ENCODE measurements at regions not wholly inside any gene's neighbourhood (a gene's known extent, or its start where the extent isn't known, plus 50 kb on each side); places are given as distances from the start of the nearest gene placed in this dataset.

DNA sequence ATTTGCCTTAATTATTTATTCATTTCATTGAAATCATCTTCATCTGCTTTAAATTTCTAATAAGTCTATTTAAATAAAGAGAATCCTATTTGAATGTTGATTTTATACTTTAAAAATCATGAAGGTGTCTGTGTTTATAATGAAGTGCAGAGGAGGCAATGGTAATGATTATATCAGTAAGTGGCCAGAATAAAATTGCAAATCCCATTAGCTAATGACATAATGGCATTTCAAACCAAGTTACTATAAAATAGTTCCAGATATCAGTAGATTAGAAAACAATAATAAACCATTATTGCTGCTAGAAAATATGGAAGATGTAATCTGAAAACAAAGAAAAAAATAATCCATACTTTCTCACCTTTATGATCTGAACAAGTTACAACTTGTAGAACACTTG is 647.8 kb upstream of the KLHL1 start:
- Histone ChIP-seq H3K36me3 (ENCODE audit: control insufficient read depth in 2 of 2, extremely low read depth in 1 of 2, insufficient read depth in 2 of 2, low read length in 2 of 2) (no peaks in the 10 kb centered on the region), H2AFZ (ENCODE audit: control insufficient read depth, low read length) (no peak overlapping the region), H3K4me3 (ENCODE audit: control insufficient read depth in 2 of 3, extremely low read depth in 1 of 3, insufficient read depth in 2 of 3, low read depth in 1 of 3, low read length in 3 of 3) (no peak overlapping the region), H4K20me1 (ENCODE audit: control insufficient read depth, extremely low read depth, insufficient read depth, low read length) (no peaks in the 10 kb centered on the region), H3K9me3 (ENCODE audit: control insufficient read depth, low read depth, low read length) (no peaks in the 10 kb centered on the region), H3K27me3 (ENCODE audit: control insufficient read depth, extremely low read depth, insufficient read depth, low read length) (no peaks in the 10 kb centered on the region), H3K4me2 (ENCODE audit: control insufficient read depth, extremely low read depth, insufficient read depth, low read depth, low read length) (no peak overlapping the region), H3K27ac (ENCODE audit: control insufficient read depth, insufficient read depth, low read length) (no peak overlapping the region), H3K9me1 (ENCODE audit: control insufficient read depth, extremely low read depth, insufficient read depth, low read length) (no peaks in the 10 kb centered on the region), H3K9ac (ENCODE audit: control insufficient read depth, extremely low read depth, insufficient read depth, low read length) (no peak overlapping the region), H3K4me1 (ENCODE audit: control insufficient read depth, extremely low read depth, insufficient read depth, low read length) (no peaks in the 10 kb centered on the region), H3K79me2 (ENCODE audit: control insufficient read depth, insufficient read depth, low read length) (no peaks in the 10 kb centered on the region)
- TF ChIP-seq EZH2 (IDR thresholded peaks at IDR 0.05; ENCODE audit: low read length) = no peak
- TF ChIP-seq, protein P1, sequence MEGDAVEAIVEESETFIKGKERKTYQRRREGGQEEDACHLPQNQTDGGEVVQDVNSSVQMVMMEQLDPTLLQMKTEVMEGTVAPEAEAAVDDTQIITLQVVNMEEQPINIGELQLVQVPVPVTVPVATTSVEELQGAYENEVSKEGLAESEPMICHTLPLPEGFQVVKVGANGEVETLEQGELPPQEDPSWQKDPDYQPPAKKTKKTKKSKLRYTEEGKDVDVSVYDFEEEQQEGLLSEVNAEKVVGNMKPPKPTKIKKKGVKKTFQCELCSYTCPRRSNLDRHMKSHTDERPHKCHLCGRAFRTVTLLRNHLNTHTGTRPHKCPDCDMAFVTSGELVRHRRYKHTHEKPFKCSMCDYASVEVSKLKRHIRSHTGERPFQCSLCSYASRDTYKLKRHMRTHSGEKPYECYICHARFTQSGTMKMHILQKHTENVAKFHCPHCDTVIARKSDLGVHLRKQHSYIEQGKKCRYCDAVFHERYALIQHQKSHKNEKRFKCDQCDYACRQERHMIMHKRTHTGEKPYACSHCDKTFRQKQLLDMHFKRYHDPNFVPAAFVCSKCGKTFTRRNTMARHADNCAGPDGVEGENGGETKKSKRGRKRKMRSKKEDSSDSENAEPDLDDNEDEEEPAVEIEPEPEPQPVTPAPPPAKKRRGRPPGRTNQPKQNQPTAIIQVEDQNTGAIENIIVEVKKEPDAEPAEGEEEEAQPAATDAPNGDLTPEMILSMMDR (optimal IDR thresholded peaks at IDR 0.05 in 1 of 3, IDR thresholded peaks at IDR 0.05 in 1 of 3, conservative IDR thresholded peaks at IDR 0.05 in 1 of 3; ENCODE audit: extremely low read depth in 1 of 3, insufficient read depth in 2 of 3, low read length in 3 of 3) = no peak
- dilution Hi-C loops (cut with MboI; ENCODE audit: extremely low pct_ligation_motif_present, low sequenced_read_pairs) = no loop called here
- DNase-seq (ENCODE audit: low read depth, low spot score) = no peak
- no peak for FAIRE-seq

DNA sequence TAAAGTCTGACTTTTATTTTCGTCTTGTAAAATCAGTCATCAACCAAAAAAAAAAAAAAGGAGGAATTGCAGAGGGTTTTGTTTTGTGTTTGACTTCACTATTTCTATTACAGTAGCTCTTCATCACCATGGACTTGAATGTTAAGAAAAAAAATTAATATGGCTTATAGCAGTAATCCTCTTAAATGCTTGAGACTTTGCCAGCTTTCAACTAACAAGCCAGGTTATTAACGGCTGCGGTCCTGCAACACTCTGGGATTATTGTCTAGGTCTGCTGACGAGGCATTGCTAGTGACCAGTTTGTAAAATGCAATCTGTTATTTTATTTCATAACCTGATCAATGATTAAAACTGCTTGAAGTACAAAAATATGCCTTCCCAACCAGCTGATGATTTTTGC is 647.2 kb upstream of the KLHL1 start:
- no peak overlapping the region for H2AFZ ChIP-seq (ENCODE audit: control insufficient read depth, low read length)
- H4K20me1 ChIP-seq (ENCODE audit: control insufficient read depth, extremely low read depth, insufficient read depth, low read length) = no peaks in the 10 kb centered on the region
- H3K4me1 ChIP-seq (ENCODE audit: control insufficient read depth, extremely low read depth, insufficient read depth, low read length) = no peaks in the 10 kb centered on the region
- H3K9ac ChIP-seq (ENCODE audit: control insufficient read depth, extremely low read depth, insufficient read depth, low read length) = no peak overlapping the region
- no peaks in the 10 kb centered on the region for H3K27me3 ChIP-seq (ENCODE audit: control insufficient read depth, extremely low read depth, insufficient read depth, low read length)
- no peak for TF ChIP-seq EZH2 (IDR thresholded peaks at IDR 0.05; ENCODE audit: low read length)
- TF ChIP-seq, protein P1 (optimal IDR thresholded peaks at IDR 0.05 in 1 of 3, IDR thresholded peaks at IDR 0.05 in 1 of 3, conservative IDR thresholded peaks at IDR 0.05 in 1 of 3; ENCODE audit: extremely low read depth in 1 of 3, insufficient read depth in 2 of 3, low read length in 3 of 3) = no peak
- no peaks in the 10 kb centered on the region for H3K36me3 ChIP-seq (ENCODE audit: control insufficient read depth in 2 of 2, extremely low read depth in 1 of 2, insufficient read depth in 2 of 2, low read length in 2 of 2)
- dilution Hi-C loops (cut with MboI; ENCODE audit: extremely low pct_ligation_motif_present, low sequenced_read_pairs) = no loop called here
- DNase-seq (ENCODE audit: low read depth, low spot score) (no peak), FAIRE-seq (no peak)
- no peaks in the 10 kb centered on the region for H3K9me3 ChIP-seq (ENCODE audit: control insufficient read depth, low read depth, low read length)
- no peak overlapping the region for H3K4me3 ChIP-seq (ENCODE audit: control insufficient read depth in 2 of 3, extremely low read depth in 1 of 3, insufficient read depth in 2 of 3, low read depth in 1 of 3, low read length in 3 of 3)
- H3K79me2 ChIP-seq (ENCODE audit: control insufficient read depth, insufficient read depth, low read length) = no peaks in the 10 kb centered on the region
- H3K9me1 ChIP-seq (ENCODE audit: control insufficient read depth, extremely low read depth, insufficient read depth, low read length) = no peaks in the 10 kb centered on the region
- no peak overlapping the region for H3K4me2 ChIP-seq (ENCODE audit: control insufficient read depth, extremely low read depth, insufficient read depth, low read depth, low read length)
- no peak overlapping the region for H3K27ac ChIP-seq (ENCODE audit: control insufficient read depth, insufficient read depth, low read length)
